T-cell (primary cell): ENCODE measurements at regions not wholly inside any gene's neighbourhood (a gene's known extent, or its start where the extent isn't known, plus 50 kb on each side); places are given as distances from the start of the nearest gene placed in this dataset.

ENCODE experiments used
- ATAC-seq, 4 experiments: fragments of 200-7000 bp in 3 of 4; fragments of 150-1000 bp in 1 of 4; cut with Tn5 transposase; replicated peaks in 1 of 4; 1 replicate in 3 of 4; 2 replicates in 1 of 4; pipeline ENCODE4 v1.10.0; 2021; ENCODE audit warnings: moderate library complexity in 3 of 4, mild to moderate bottlenecking in 2 of 4, moderate number of reproducible peaks in 1 of 4
- CTCF ChIA-PET, 2 donors: fragments of 300-600 bp; sonication (Branson Sonifier 250); formaldehyde crosslinking; loops; one replicate each; lab custom pipeline; 2022; ENCODE audit warnings: antibody characterized with exemption in 2 of 2; lab: Charles Lee
- POLR2A ChIA-PET, 2 donors: fragments of 300-600 bp; sonication (Branson Sonifier 250); formaldehyde crosslinking; loops; one replicate each; lab custom pipeline; 2022; ENCODE audit warnings: antibody characterized with exemption in 2 of 2; lab: Charles Lee
- DNase-seq, 35 experiments: peaks; one replicate each; pipeline versions ENCODE4 v3.0.0 to v3.0.0-alpha.2; 2013 to 2023
- H3K27ac ChIP-seq: one replicate; pipeline ENCODE4 v1.5.1; 2013; ENCODE audit warnings: low read length
- H3K27me3 ChIP-seq, 2 experiments: replicated peaks in 1 of 2; 1 replicate in 1 of 2; 2 replicates in 1 of 2; pipeline versions ENCODE4 v1.6.1 to v1.7.0; 2013; ENCODE audit warnings: low read length in 1 of 2, mixed read lengths in 1 of 2; ENCODE audit not compliant: control insufficient read depth in 2 of 2, insufficient read depth in 2 of 2; ENCODE audit errors: extremely low read depth in 1 of 2
- H3K36me3 ChIP-seq, 2 donors: 1 replicate in 1 of 2; 2 replicates in 1 of 2; pipeline versions ENCODE4 v1.6.1 to v1.7.0; 2013; ENCODE audit warnings: low read length in 1 of 2; ENCODE audit not compliant: control insufficient read depth in 2 of 2, insufficient read depth in 1 of 2; ENCODE audit errors: extremely low read depth in 1 of 2
- H3K4me1 ChIP-seq, 2 experiments: 1 replicate in 1 of 2; 2 replicates in 1 of 2; pipeline versions ENCODE4 v1.6.1 to v1.7.0; 2013; ENCODE audit warnings: low read length in 2 of 2, mixed read lengths in 1 of 2; ENCODE audit not compliant: insufficient read depth in 2 of 2, control insufficient read depth in 1 of 2; ENCODE audit errors: extremely low read depth in 1 of 2
- H3K4me3 ChIP-seq, 2 donors: 1 replicate in 1 of 2; 2 replicates in 1 of 2; pipeline versions ENCODE4 v1.5.1 to v1.7.0; 2013; ENCODE audit warnings: mild to moderate bottlenecking in 2 of 2, low read length in 1 of 2, moderate library complexity in 1 of 2; ENCODE audit not compliant: control insufficient read depth in 1 of 2; ENCODE audit errors: extremely low read depth in 1 of 2
- H3K9me3 ChIP-seq: 2 replicates; pipeline ENCODE4 v1.7.0; 2013
- H3K27ac Mint-ChIP-seq, 2 donors: one replicate each; pipeline ENCODE4 v1.8.0; 2020 to 2021; ENCODE audit warnings: mild to moderate bottlenecking in 2 of 2, mixed read lengths in 2 of 2
- H3K27me3 Mint-ChIP-seq, 2 donors: one replicate each; pipeline ENCODE4 v1.8.0; 2021 to 2022; ENCODE audit warnings: mixed read lengths in 2 of 2
- H3K36me3 Mint-ChIP-seq: one replicate; pipeline ENCODE4 v1.8.0; 2021; ENCODE audit warnings: mixed read lengths
- H3K4me1 Mint-ChIP-seq, 3 donors: one replicate each; pipeline ENCODE4 v1.8.0; 2020 to 2022; ENCODE audit warnings: mixed read lengths in 3 of 3, mild to moderate bottlenecking in 1 of 3
- H3K4me3 Mint-ChIP-seq, 3 donors: one replicate each; pipeline ENCODE4 v1.8.0; 2020 to 2022; ENCODE audit warnings: mild to moderate bottlenecking in 3 of 3, mixed read lengths in 3 of 3, moderate library complexity in 3 of 3
- H3K9me3 Mint-ChIP-seq, 3 donors: one replicate each; pipeline ENCODE4 v1.8.0; 2020 to 2022; ENCODE audit warnings: mixed read lengths in 3 of 3
- WGBS: methylation state at CpG from one replicate; pipeline ENCODE4 v1.1.5; 2013; ENCODE audit warnings: missing lambda C conversion rate; ENCODE audit not compliant: insufficient coverage; 5-methylcytosine and 5-hydroxymethylcytosine counted together

GRCh38 chr20:11261533-11262000 is 587.8 kb upstream of the JAG1 start:
- no peaks in the 10 kb centered on the region for H3K27me3 Mint-ChIP-seq
- Histone ChIP-seq H3K27me3 (no peaks in the 10 kb centered on the region), H3K27ac (no peak overlapping the region), H3K4me3 (no peak overlapping the region), H3K36me3 (no peaks in the 10 kb centered on the region), H3K4me1 (no peaks in the 10 kb centered on the region), H3K9me3 (no peaks in the 10 kb centered on the region)
- POLR2A ChIA-PET: no interaction called here
- H3K4me1 Mint-ChIP-seq: no peaks in the 10 kb centered on the region
- H3K27ac Mint-ChIP-seq: no peak overlapping the region
- no peaks in the 10 kb centered on the region for H3K36me3 Mint-ChIP-seq
- no peak for ATAC-seq
- peaks cover 0 to 12% (median 8%) of the 10 kb centered on the region in 3 donors for H3K9me3 Mint-ChIP-seq
- H3K4me3 Mint-ChIP-seq: no peak overlapping the region
- CTCF ChIA-PET: no interaction called here
- 52% methylated on average over 2 of the region's 5 CpGs for WGBS
- no peak for DNase-seq

- Mint-ChIP-seq H3K27me3 (no peaks in the 10 kb centered on the region), H3K36me3 (no peaks in the 10 kb centered on the region), H3K4me1 (no peaks in the 10 kb centered on the region), H3K4me3 (no peak overlapping the region), H3K27ac (no peak overlapping the region), H3K9me3 (peaks cover 0 to 4% (median 0%) of the 10 kb centered on the region in 3 donors)
- H3K27ac ChIP-seq: no peak overlapping the region
- CTCF ChIA-PET: no interaction called here
- ATAC-seq (no peak), DNase-seq (no peak)
- no peak overlapping the region for H3K4me3 ChIP-seq
- 83% methylated on average over 1 of the region's 3 CpGs for WGBS
- POLR2A ChIA-PET: no interaction called here
- no peaks in the 10 kb centered on the region for H3K4me1 ChIP-seq
- H3K9me3 ChIP-seq: no peaks in the 10 kb centered on the region
- H3K27me3 ChIP-seq: no peaks in the 10 kb centered on the region
- no peaks in the 10 kb centered on the region for H3K36me3 ChIP-seq
These were observed 592.8 kb upstream of the JAG1 start for GRCh38 chr20:11266571-11266970.

- H3K27me3 ChIP-seq: no peaks in the 10 kb centered on the region
- POLR2A ChIA-PET: no interaction called here
- no peaks in the 10 kb centered on the region for H3K36me3 Mint-ChIP-seq
- no peak overlapping the region for H3K27ac Mint-ChIP-seq
- H3K9me3 ChIP-seq: no peaks in the 10 kb centered on the region
- CTCF ChIA-PET: interaction anchor here in 1 of 2 donors (0.6 kb wide), 1 partner anchor 127 kb away, joined by 4 read pairs; no protein-coding TSS in a partner anchor
- H3K27ac ChIP-seq: no peak overlapping the region
- H3K9me3 Mint-ChIP-seq: peaks cover 0 to 4% (median 0%) of the 10 kb centered on the region in 3 donors
- no peaks in the 10 kb centered on the region for H3K27me3 Mint-ChIP-seq
- H3K4me1 ChIP-seq: no peaks in the 10 kb centered on the region
- no peaks in the 10 kb centered on the region for H3K36me3 ChIP-seq
- ATAC-seq (no peak), DNase-seq (no peak)
- no peak overlapping the region for H3K4me3 Mint-ChIP-seq
- WGBS: 80% methylated on average over 1 of the region's 5 CpGs
- H3K4me1 Mint-ChIP-seq: no peaks in the 10 kb centered on the region
- no peak overlapping the region for H3K4me3 ChIP-seq
These were observed 593.4 kb upstream of the JAG1 start for GRCh38 chr20:11267131-11267761.

GRCh38 chr20:11267762-11268335 is 594.0 kb upstream of the JAG1 start:
- no peaks in the 10 kb centered on the region for H3K9me3 ChIP-seq
- H3K4me3 ChIP-seq: no peak overlapping the region
- Mint-ChIP-seq H3K36me3 (no peaks in the 10 kb centered on the region), H3K9me3 (peaks cover 0 to 4% (median 0%) of the 10 kb centered on the region in 3 donors), H3K27me3 (no peaks in the 10 kb centered on the region), H3K27ac (no peak overlapping the region), H3K4me1 (no peaks in the 10 kb centered on the region), H3K4me3 (no peak overlapping the region)
- CTCF ChIA-PET: interaction anchor here in 1 of 2 donors (0.6 kb wide), 1 partner anchor 127 kb away, joined by 4 read pairs; no protein-coding TSS in a partner anchor
- 62% methylated on average over 4 of the region's 4 CpGs for WGBS
- ATAC-seq: no peak
- H3K27ac ChIP-seq: no peak overlapping the region
- POLR2A ChIA-PET: interaction anchor here in 1 of 2 donors (0.5 kb wide), 1 partner anchor 51 kb away, joined by 5 read pairs; no protein-coding TSS in a partner anchor
- no peaks in the 10 kb centered on the region for H3K27me3 ChIP-seq
- H3K36me3 ChIP-seq: no peaks in the 10 kb centered on the region
- no peaks in the 10 kb centered on the region for H3K4me1 ChIP-seq
- DNase-seq: no peak

GRCh38 chr20:11270566-11270965 is 596.8 kb upstream of the JAG1 start:
- Histone ChIP-seq H3K4me1 (no peaks in the 10 kb centered on the region), H3K27ac (no peak overlapping the region), H3K36me3 (no peaks in the 10 kb centered on the region), H3K4me3 (no peak overlapping the region), H3K27me3 (no peaks in the 10 kb centered on the region), H3K9me3 (no peaks in the 10 kb centered on the region)
- Mint-ChIP-seq H3K4me3 (no peak overlapping the region), H3K27ac (no peak overlapping the region), H3K4me1 (no peaks in the 10 kb centered on the region), H3K27me3 (no peaks in the 10 kb centered on the region), H3K36me3 (no peaks in the 10 kb centered on the region), H3K9me3 (no peaks in the 10 kb centered on the region)
- ChIA-PET CTCF (no interaction called here), POLR2A (no interaction called here)
- ATAC-seq: no peak
- no peak for DNase-seq
- no CpG with 5 or more reads among the region's 5 CpGs for WGBS

- POLR2A ChIA-PET: no interaction called here
- WGBS: 86% methylated on average over 2 of the region's 6 CpGs
These were observed 597.5 kb upstream of the JAG1 start for GRCh38 chr20:11271319-11271718.

More at GRCh38 chr20:11271319-11271718, 597.5 kb upstream of the JAG1 start:
- CTCF ChIA-PET: no interaction called here
- Mint-ChIP-seq H3K4me1 (no peaks in the 10 kb centered on the region), H3K27ac (no peak overlapping the region), H3K9me3 (no peaks in the 10 kb centered on the region), H3K27me3 (no peaks in the 10 kb centered on the region), H3K4me3 (no peak overlapping the region), H3K36me3 (no peaks in the 10 kb centered on the region)
- Histone ChIP-seq H3K9me3 (no peaks in the 10 kb centered on the region), H3K4me3 (no peak overlapping the region), H3K27me3 (no peaks in the 10 kb centered on the region), H3K36me3 (no peaks in the 10 kb centered on the region), H3K27ac (no peak overlapping the region), H3K4me1 (no peaks in the 10 kb centered on the region)
- ATAC-seq (no peak), DNase-seq (no peak)
